ENCODE measurements at regions not wholly inside any gene's neighbourhood (a gene's known extent, or its start where the extent isn't known, plus 50 kb on each side); places are given as distances from the start of the nearest gene placed in this dataset.

- no peak for DNase-seq
- no peak for TF ChIP-seq CTCF (conservative IDR thresholded peaks at IDR 0.05)
- Histone ChIP-seq H3K9me3 (ENCODE audit: control insufficient read depth, low read length) (peaks cover 11% of the 10 kb centered on the region), H3K9ac (ENCODE audit: extremely low read depth, low read length, poor library complexity, severe bottlenecking) (no peak overlapping the region), H3K4me1 (ENCODE audit: control insufficient read depth, insufficient read depth, low read length) (no peaks in the 10 kb centered on the region), H3K4me3 (ENCODE audit: low read length) (no peak overlapping the region), H3K36me3 (ENCODE audit: control insufficient read depth, insufficient read depth, low read length) (no peaks in the 10 kb centered on the region), H3K27ac (ENCODE audit: low read depth, low read length) (no peak overlapping the region), H3K27me3 (ENCODE audit: control insufficient read depth, insufficient read depth, low read length, poor library complexity, severe bottlenecking) (no peaks in the 10 kb centered on the region)
- Mint-ChIP-seq H3K27ac (no peak overlapping the region), H3K4me3 (no peak overlapping the region), H3K27me3 (ENCODE audit: insufficient read depth) (no peaks in the 10 kb centered on the region), H3K36me3 (ENCODE audit: low read depth) (no peaks in the 10 kb centered on the region), H3K9me3 (peaks cover 15% of the 10 kb centered on the region), H3K4me1 (peaks cover 12% of the 10 kb centered on the region)
- 89 to 100% methylated on average over 1 to 2 of the region's 2 CpGs for WGBS, 2 experiments (ENCODE audit: insufficient coverage in 1 of 2, insufficient read length in 1 of 2)
Measured at GRCh38 chr3:40803311-40803710, 278.6 kb downstream of the ZNF621 start.

GRCh38 chr3:40805456-40805855 lies 280.7 kb downstream of the ZNF621 start:
- Mint-ChIP-seq H3K4me1 (peaks cover 5% of the 10 kb centered on the region), H3K4me3 (no peak overlapping the region), H3K9me3 (peaks cover 21% of the 10 kb centered on the region), H3K36me3 (ENCODE audit: low read depth) (no peaks in the 10 kb centered on the region), H3K27me3 (ENCODE audit: insufficient read depth) (no peaks in the 10 kb centered on the region), H3K27ac (no peak overlapping the region)
- no peak for DNase-seq
- H3K4me3 ChIP-seq (ENCODE audit: low read length), result no peak overlapping the region
- no peak for TF ChIP-seq CTCF (conservative IDR thresholded peaks at IDR 0.05)
- 92 to 100% methylated on average over 2 of the region's 2 CpGs for WGBS, 2 experiments (ENCODE audit: insufficient coverage in 1 of 2, insufficient read length in 1 of 2)
- H3K9me3 ChIP-seq (ENCODE audit: control insufficient read depth, low read length), result peaks cover 13% of the 10 kb centered on the region
- H3K27ac ChIP-seq (ENCODE audit: low read depth, low read length), result no peak overlapping the region
- no peaks in the 10 kb centered on the region for H3K4me1 ChIP-seq (ENCODE audit: control insufficient read depth, insufficient read depth, low read length)
- H3K27me3 ChIP-seq (ENCODE audit: control insufficient read depth, insufficient read depth, low read length, poor library complexity, severe bottlenecking), result no peaks in the 10 kb centered on the region
- H3K9ac ChIP-seq (ENCODE audit: extremely low read depth, low read length, poor library complexity, severe bottlenecking), result no peak overlapping the region
- H3K36me3 ChIP-seq (ENCODE audit: control insufficient read depth, insufficient read depth, low read length), result no peaks in the 10 kb centered on the region

DNA sequence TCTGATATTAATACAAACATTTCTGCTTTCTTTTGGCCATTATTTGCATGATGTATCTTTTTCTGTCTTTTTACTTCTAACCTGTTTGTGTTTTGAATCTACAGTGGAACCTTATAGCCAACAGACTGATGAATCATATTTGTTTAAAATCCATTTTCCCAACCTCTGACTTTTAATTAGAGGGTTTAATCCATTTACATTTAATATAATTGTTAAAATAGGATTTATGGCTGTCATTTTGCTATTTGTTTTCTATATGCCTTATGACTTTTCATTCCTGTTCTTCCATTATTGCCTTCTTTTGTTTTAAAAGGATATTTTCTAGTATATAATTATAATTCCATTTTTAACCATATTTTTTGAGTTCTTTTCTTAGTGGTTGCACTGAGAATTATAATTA lies 286.1 kb downstream of the ZNF621 start:
- no peak for TF ChIP-seq CTCF (conservative IDR thresholded peaks at IDR 0.05)
- H3K27me3 Mint-ChIP-seq (ENCODE audit: insufficient read depth), result no peaks in the 10 kb centered on the region

More for the DNA sequence above, 286.1 kb downstream of the ZNF621 start:
- Mint-ChIP-seq H3K4me3 (no peak overlapping the region), H3K9me3 (peaks cover 25% of the 10 kb centered on the region), H3K36me3 (ENCODE audit: low read depth) (no peaks in the 10 kb centered on the region), H3K27ac (no peak overlapping the region), H3K4me1 (no peaks in the 10 kb centered on the region)
- H3K9ac ChIP-seq (ENCODE audit: extremely low read depth, low read length, poor library complexity, severe bottlenecking), result no peak overlapping the region
- peaks cover 21% of the 10 kb centered on the region for H3K9me3 ChIP-seq (ENCODE audit: control insufficient read depth, low read length)
- H3K4me1 ChIP-seq (ENCODE audit: control insufficient read depth, insufficient read depth, low read length), result no peaks in the 10 kb centered on the region
- H3K27me3 ChIP-seq (ENCODE audit: control insufficient read depth, insufficient read depth, low read length, poor library complexity, severe bottlenecking), result no peaks in the 10 kb centered on the region
- no peak overlapping the region for H3K4me3 ChIP-seq (ENCODE audit: low read length)
- no peak overlapping the region for H3K27ac ChIP-seq (ENCODE audit: low read depth, low read length)
- H3K36me3 ChIP-seq (ENCODE audit: control insufficient read depth, insufficient read depth, low read length), result no peaks in the 10 kb centered on the region
- no peak for DNase-seq

Data from endodermal cell (in vitro differentiated cells).